HG02970 (cell line): ENCODE measurements at regions not wholly inside any gene's neighbourhood (a gene's known extent, or its start where the extent isn't known, plus 50 kb on each side); places are given as distances from the start of the nearest gene placed in this dataset.

Experiments used
- ATAC-seq: cut with Tn5 transposase; IDR thresholded peaks from one replicate; pipeline ENCODE4 v1.9.1; 2021; ENCODE audit warnings: mild to moderate bottlenecking, moderate library complexity, moderate number of reproducible peaks; ENCODE audit not compliant: unreplicated experiment, low FRiP score

- no peak for ATAC-seq
Observed at GRCh38 chr1:5751833-5752745, 240.1 kb downstream of the NPHP4 start.

- no peak for ATAC-seq
Observed at GRCh38 chr1:5751163-5751540, 241.1 kb downstream of the NPHP4 start.

- ATAC-seq: no peak
Observed at GRCh38 chr1:5750186-5751162, 241.8 kb downstream of the NPHP4 start.

GRCh38 chr1:5748286-5749225, 243.7 kb downstream of the NPHP4 start:
- ATAC-seq: no peak

GRCh38 chr1:5747426-5748285, 244.6 kb downstream of the NPHP4 start:
- no peak for ATAC-seq

GRCh38 chr1:5746611-5747425, 245.4 kb downstream of the NPHP4 start:
- ATAC-seq: no peak

- peak; percentile 52 for ATAC-seq
Observed at GRCh38 chr1:5745800-5746610, 246.2 kb downstream of the NPHP4 start.

- no peak for ATAC-seq
Observed at GRCh38 chr1:5744911-5745799, 247.1 kb downstream of the NPHP4 start.

- no peak for ATAC-seq
Observed at GRCh38 chr1:5744341-5744740, 247.9 kb downstream of the NPHP4 start.

GRCh38 chr1:5743435-5744095, 248.7 kb downstream of the NPHP4 start:
- ATAC-seq: no peak

- no peak for ATAC-seq
Observed at GRCh38 chr1:5742801-5743200, 249.4 kb downstream of the NPHP4 start.

- no peak for ATAC-seq
Observed at GRCh38 chr1:5742032-5742431, 250.2 kb downstream of the NPHP4 start.

- ATAC-seq: no peak
Observed at GRCh38 chr1:5740865-5741860, 251.1 kb downstream of the NPHP4 start.

GRCh38 chr1:5740450-5740849, 251.8 kb downstream of the NPHP4 start:
- ATAC-seq: no peak

GRCh38 chr1:5739561-5740078, 252.6 kb downstream of the NPHP4 start:
- ATAC-seq: no peak
